Gastrocnemius medialis (tissue), 4 donors: ENCODE measurements at regions not wholly inside any gene's neighbourhood (a gene's known extent, or its start where the extent isn't known, plus 50 kb on each side); places are given as distances from the start of the nearest gene placed in this dataset.
"Not testable (repeated sequence)": the region's sequence is repeated elsewhere in the genome, so short reads cannot be mapped to it uniquely, and the experiment has no call there.

Experiments
- ATAC-seq, 2 donors: fragments of 150-250 bp; one replicate each; pipeline ENCODE4 v1.9.1; 2016
- DNase-seq, 2 donors: peaks; one replicate each; pipeline ENCODE4 v3.0.0-alpha.2; 2019
- H3K27ac ChIP-seq, 4 donors: fragments of 200-600 bp; sonication (generic); 1 replicate in 1 of 4; 2 replicates in 3 of 4; pipeline ENCODE4 v1.5.1; 2016 to 2018; ENCODE audit warnings: mild to moderate bottlenecking in 2 of 4, moderate library complexity in 1 of 4
- H3K27me3 ChIP-seq, 3 donors: fragments of 200-600 bp; sonication (generic) in 2 of 3; 1 replicate in 1 of 3; 2 replicates in 2 of 3; pipeline versions ENCODE4 v1.5.1 to v1.6.0; 2016 to 2019; ENCODE audit warnings: mild to moderate bottlenecking in 1 of 3, moderate library complexity in 1 of 3
- H3K36me3 ChIP-seq, 2 donors: fragments of 200-600 bp; sonication (generic) in 1 of 2; one replicate each; pipeline ENCODE4 v1.5.1; 2017 to 2018
- H3K4me1 ChIP-seq, 2 donors: fragments of 200-600 bp; sonication (generic) in 1 of 2; one replicate each; pipeline ENCODE4 v1.5.1; 2016 to 2017; ENCODE audit warnings: mild to moderate bottlenecking in 2 of 2
- H3K4me3 ChIP-seq, 4 donors: fragments of 200-600 bp; sonication (generic) in 3 of 4; 1 replicate in 1 of 4; 2 replicates in 3 of 4; pipeline ENCODE4 v1.5.1; 2016 to 2019; ENCODE audit warnings: mild to moderate bottlenecking in 2 of 4
- H3K9me3 ChIP-seq, 3 donors: fragments of 200-600 bp; sonication (generic) in 2 of 3; 1 replicate in 1 of 3; 2 replicates in 2 of 3; pipeline ENCODE4 v1.5.1; 2016 to 2019
- CTCF ChIP-seq, 5 experiments: fragments of 450-650 bp in 3 of 5; fragments of 200-600 bp in 2 of 5; sonication (generic) in 2 of 5; IDR thresholded peaks in 4 of 5; conservative IDR thresholded peaks in 1 of 5; 1 replicate in 4 of 5; 2 replicates in 1 of 5; pipeline ENCODE4 v1.5.1; 2016 to 2019; ENCODE audit warnings: antibody characterized with exemption in 5 of 5, mild to moderate bottlenecking in 3 of 5, moderate library complexity in 3 of 5
- POLR2A ChIP-seq, 2 donors: fragments of 450-650 bp; IDR thresholded peaks; one replicate each; pipeline ENCODE4 v1.6.1; 2017; ENCODE audit warnings: antibody characterized with exemption in 2 of 2, mild to moderate bottlenecking in 2 of 2, moderate library complexity in 2 of 2
- in situ Hi-C, 4 donors: fragments of 200-750 bp; cut with MboI; loops; one replicate each; pipeline versions ENCODE4 v1.15.0 to v1.8.0; 2017; ENCODE audit warnings: low sequenced_read_pairs in 4 of 4
- intact Hi-C: fragments of 100-400 bp; cut with DNase I; formaldehyde crosslinking; loops from one replicate; pipeline ENCODE4 v1.15.1; 2023; ENCODE audit warnings: low total_unique reads

GRCh38 chr4:79247695-79248394 is 78.0 kb downstream of the NAA11 start:
- DNase-seq (no peak), ATAC-seq (no peak)
- H3K27me3 ChIP-seq: no peaks in the 10 kb centered on the region
- no peaks in the 10 kb centered on the region for H3K9me3 ChIP-seq
- in situ Hi-C loops: no loop called here
- H3K36me3 ChIP-seq: no peaks in the 10 kb centered on the region
- no peaks in the 10 kb centered on the region for H3K4me1 ChIP-seq
- H3K4me3 ChIP-seq: no peak overlapping the region
- no peak overlapping the region for H3K27ac ChIP-seq
- TF ChIP-seq POLR2A (IDR thresholded peaks at IDR 0.05) (no peak), CTCF (IDR thresholded peaks at IDR 0.05 in 4 of 5, conservative IDR thresholded peaks at IDR 0.05 in 1 of 5) (no peak)
- intact Hi-C loops: no loop called here

GRCh38 chr4:79245200-79245940 is 80.5 kb downstream of the NAA11 start:
- H3K36me3 ChIP-seq, H3K27me3 ChIP-seq, H3K4me1 ChIP-seq, H3K27ac ChIP-seq, ATAC-seq, in situ Hi-C loops, intact Hi-C loops, H3K4me3 ChIP-seq, H3K9me3 ChIP-seq, DNase-seq: not testable (repeated sequence)

- no peak overlapping the region for H3K27ac ChIP-seq
- DNase-seq: no peak
- H3K36me3 ChIP-seq: no peaks in the 10 kb centered on the region
- peaks cover 0 to 12% of the 10 kb centered on the region in 2 donors for H3K4me1 ChIP-seq
- H3K9me3 ChIP-seq: no peaks in the 10 kb centered on the region
- no peak for TF ChIP-seq POLR2A (IDR thresholded peaks at IDR 0.05)
- TF ChIP-seq CTCF (IDR thresholded peaks at IDR 0.05 in 4 of 5, conservative IDR thresholded peaks at IDR 0.05 in 1 of 5): no peak
- H3K4me3 ChIP-seq: no peak overlapping the region
- intact Hi-C loops: no loop called here
- in situ Hi-C loops: no loop called here
- no peaks in the 10 kb centered on the region for H3K27me3 ChIP-seq
- no peak for ATAC-seq
Observed at GRCh38 chr4:79241846-79242245, 84.0 kb downstream of the NAA11 start.

GRCh38 chr4:79237851-79238250 is 88.0 kb downstream of the NAA11 start:
- TF ChIP-seq POLR2A (IDR thresholded peaks at IDR 0.05) (no peak), CTCF (IDR thresholded peaks at IDR 0.05 in 4 of 5, conservative IDR thresholded peaks at IDR 0.05 in 1 of 5) (no peak)
- H3K27me3 ChIP-seq: no peaks in the 10 kb centered on the region
- no peak for DNase-seq
- H3K9me3 ChIP-seq: no peaks in the 10 kb centered on the region
- intact Hi-C loops: no loop called here
- in situ Hi-C loops: no loop called here
- no peak overlapping the region for H3K27ac ChIP-seq
- H3K4me3 ChIP-seq: no peak overlapping the region
- no peak for ATAC-seq
- peaks cover 0 to 12% of the 10 kb centered on the region in 2 donors for H3K4me1 ChIP-seq
- no peaks in the 10 kb centered on the region for H3K36me3 ChIP-seq

GRCh38 chr4:79236785-79237184 is 89.1 kb downstream of the NAA11 start:
- ATAC-seq: no peak
- no peaks in the 10 kb centered on the region for H3K36me3 ChIP-seq
- H3K4me1 ChIP-seq: peaks cover 0 to 12% of the 10 kb centered on the region in 2 donors
- no peak for DNase-seq
- no peak overlapping the region for H3K4me3 ChIP-seq
- intact Hi-C loops: no loop called here
- H3K27ac ChIP-seq: no peak overlapping the region
- no peaks in the 10 kb centered on the region for H3K27me3 ChIP-seq
- TF ChIP-seq POLR2A (IDR thresholded peaks at IDR 0.05): no peak
- TF ChIP-seq CTCF (IDR thresholded peaks at IDR 0.05 in 4 of 5, conservative IDR thresholded peaks at IDR 0.05 in 1 of 5): no peak
- H3K9me3 ChIP-seq: no peaks in the 10 kb centered on the region
- in situ Hi-C loops: no loop called here
